ENCODE measurements at regions not wholly inside any gene's neighbourhood (a gene's known extent, or its start where the extent isn't known, plus 50 kb on each side); places are given as distances from the start of the nearest gene placed in this dataset.
A peak's percentile ranks its signal among the peaks of the same experiment; 100 is the strongest.

GRCh38 chr15:29968099-29968894 lies 114.5 kb upstream of the GOLGA8J start:
- WGBS, 2 donors: 5 to 45% methylated on average over 8 to 78 of the region's 91 CpGs
- no peak for TF ChIP-seq CTCF (IDR thresholded peaks at IDR 0.05)
- no peak for TF ChIP-seq POLR2A (IDR thresholded peaks at IDR 0.05)
- DNase-seq: peak in 3 of 4 donors; percentile 5 to 17 (median 15)
- H3K27ac ChIP-seq: no peak overlapping the region
- peak; percentile 50 for ATAC-seq
- no peaks in the 10 kb centered on the region for H3K9me3 ChIP-seq
- no peaks in the 10 kb centered on the region for H3K4me1 ChIP-seq
- no peak overlapping the region for H3K4me3 ChIP-seq
- intact Hi-C loops (cut with DNase I): no loop called here
- H3K36me3 ChIP-seq (replicated peaks in 1 of 2; ENCODE audit: insufficient read depth in 1 of 2, low read depth in 2 of 2): no peaks in the 10 kb centered on the region
- peaks cover 0 to 3% of the 10 kb centered on the region in 2 donors for H3K27me3 ChIP-seq

GRCh38 chr15:29962407-29962806 lies 120.3 kb upstream of the GOLGA8J start:
- no peak for TF ChIP-seq POLR2A (IDR thresholded peaks at IDR 0.05)
- TF ChIP-seq CTCF (IDR thresholded peaks at IDR 0.05): no peak
- Histone ChIP-seq H3K27ac (no peak overlapping the region), H3K27me3 (no peaks in the 10 kb centered on the region), H3K9me3 (no peaks in the 10 kb centered on the region), H3K4me1 (no peaks in the 10 kb centered on the region), H3K4me3 (no peak overlapping the region), H3K36me3 (replicated peaks in 1 of 2; ENCODE audit: insufficient read depth in 1 of 2, low read depth in 2 of 2) (no peaks in the 10 kb centered on the region)
- 46 to 67% methylated on average over 1 of the region's 1 CpG for WGBS, 2 donors
- ATAC-seq (no peak), DNase-seq (no peak)
- intact Hi-C loops (cut with DNase I): no loop called here

- H3K36me3 ChIP-seq (replicated peaks in 1 of 2; ENCODE audit: insufficient read depth in 1 of 2, low read depth in 2 of 2): no peaks in the 10 kb centered on the region
- H3K27me3 ChIP-seq: no peaks in the 10 kb centered on the region
- ATAC-seq: no peak
- WGBS, 2 donors: 77 to 78% methylated on average over 9 of the region's 9 CpGs
- no peaks in the 10 kb centered on the region for H3K9me3 ChIP-seq
- no peak overlapping the region for H3K27ac ChIP-seq
- no peak overlapping the region for H3K4me3 ChIP-seq
- no peak for DNase-seq
- intact Hi-C loops (cut with DNase I): no loop called here
- no peaks in the 10 kb centered on the region for H3K4me1 ChIP-seq
- no peak for TF ChIP-seq POLR2A (IDR thresholded peaks at IDR 0.05)
- no peak for TF ChIP-seq CTCF (IDR thresholded peaks at IDR 0.05)
These were observed 123.2 kb upstream of the GOLGA8J start for GRCh38 chr15:29959384-29960137.

GRCh38 chr15:29952225-29952624 lies 130.0 kb upstream of the TJP1 start:
- H3K4me1 ChIP-seq: no peaks in the 10 kb centered on the region
- intact Hi-C loops (cut with DNase I): no loop called here
- H3K36me3 ChIP-seq (replicated peaks in 1 of 2; ENCODE audit: insufficient read depth in 1 of 2, low read depth in 2 of 2): no peaks in the 10 kb centered on the region
- H3K27me3 ChIP-seq: no peaks in the 10 kb centered on the region
- 45 to 56% methylated on average over 1 of the region's 1 CpG for WGBS, 2 donors
- no peak overlapping the region for H3K4me3 ChIP-seq
- TF ChIP-seq CTCF (IDR thresholded peaks at IDR 0.05) (no peak), POLR2A (IDR thresholded peaks at IDR 0.05) (no peak)
- no peak overlapping the region for H3K27ac ChIP-seq
- ATAC-seq (no peak), DNase-seq (peak in 1 of 4 donors; percentile 17)
- no peaks in the 10 kb centered on the region for H3K9me3 ChIP-seq
